Transverse colon (tissue), 3 donors: ENCODE measurements at regions not wholly inside any gene's neighbourhood (a gene's known extent, or its start where the extent isn't known, plus 50 kb on each side); places are given as distances from the start of the nearest gene placed in this dataset.

ENCODE experiments used
- POLR2A ChIP-seq: fragments of 450-650 bp; IDR thresholded peaks from one replicate; pipeline ENCODE4 v1.6.1; 2016; ENCODE audit warnings: antibody characterized with exemption, mild to moderate bottlenecking, moderate library complexity
- TF ChIP-seq, protein P1 (sequence below), 5 experiments: fragments of 200-600 bp in 3 of 5; fragments of 450-650 bp in 2 of 5; sonication (generic) in 3 of 5; IDR thresholded peaks; 1 replicate in 2 of 5; 2 replicates in 3 of 5; pipeline ENCODE4 v1.5.1; 2016 to 2017; ENCODE audit warnings: antibody characterized with exemption in 5 of 5, inconsistent platforms in 3 of 5, mild to moderate bottlenecking in 2 of 5, moderate library complexity in 1 of 5

DNA sequence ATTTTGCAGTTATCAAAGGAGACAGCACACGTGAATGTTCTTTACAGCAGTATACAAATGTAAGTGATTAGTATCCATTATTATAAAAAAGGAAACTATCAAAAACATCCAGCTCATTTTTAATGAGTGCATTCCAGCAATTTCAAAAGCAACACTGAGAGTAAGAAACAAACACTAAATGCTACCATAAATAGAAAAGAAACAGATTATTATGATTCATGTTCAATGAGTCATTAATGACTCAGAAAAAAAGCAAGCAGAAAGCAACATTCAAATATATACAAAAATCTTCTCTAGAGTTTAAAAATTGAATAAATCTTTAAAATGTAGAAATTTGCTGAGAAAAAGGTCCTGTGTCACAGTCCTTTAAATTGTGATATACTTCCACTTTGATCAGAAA, 346.5 kb upstream of the FMR1 start:
- TF ChIP-seq, protein P1, sequence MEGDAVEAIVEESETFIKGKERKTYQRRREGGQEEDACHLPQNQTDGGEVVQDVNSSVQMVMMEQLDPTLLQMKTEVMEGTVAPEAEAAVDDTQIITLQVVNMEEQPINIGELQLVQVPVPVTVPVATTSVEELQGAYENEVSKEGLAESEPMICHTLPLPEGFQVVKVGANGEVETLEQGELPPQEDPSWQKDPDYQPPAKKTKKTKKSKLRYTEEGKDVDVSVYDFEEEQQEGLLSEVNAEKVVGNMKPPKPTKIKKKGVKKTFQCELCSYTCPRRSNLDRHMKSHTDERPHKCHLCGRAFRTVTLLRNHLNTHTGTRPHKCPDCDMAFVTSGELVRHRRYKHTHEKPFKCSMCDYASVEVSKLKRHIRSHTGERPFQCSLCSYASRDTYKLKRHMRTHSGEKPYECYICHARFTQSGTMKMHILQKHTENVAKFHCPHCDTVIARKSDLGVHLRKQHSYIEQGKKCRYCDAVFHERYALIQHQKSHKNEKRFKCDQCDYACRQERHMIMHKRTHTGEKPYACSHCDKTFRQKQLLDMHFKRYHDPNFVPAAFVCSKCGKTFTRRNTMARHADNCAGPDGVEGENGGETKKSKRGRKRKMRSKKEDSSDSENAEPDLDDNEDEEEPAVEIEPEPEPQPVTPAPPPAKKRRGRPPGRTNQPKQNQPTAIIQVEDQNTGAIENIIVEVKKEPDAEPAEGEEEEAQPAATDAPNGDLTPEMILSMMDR (IDR thresholded peaks at IDR 0.05), result no peak
- no peak for TF ChIP-seq POLR2A
